HG03520 (cell line): ENCODE measurements at regions not wholly inside any gene's neighbourhood (a gene's known extent, or its start where the extent isn't known, plus 50 kb on each side); places are given as distances from the start of the nearest gene placed in this dataset.

Experiments used
- ATAC-seq: cut with Tn5 transposase; IDR thresholded peaks from one replicate; pipeline ENCODE4 v1.9.1; 2021; ENCODE audit warnings: mild to moderate bottlenecking, moderate library complexity; ENCODE audit not compliant: unreplicated experiment

- no peak for ATAC-seq
These were observed 73.9 kb upstream of the HK2 start for GRCh38 chr2:74759986-74760385.

- no peak for ATAC-seq
These were observed 72.9 kb upstream of the HK2 start for GRCh38 chr2:74760875-74761630.

- ATAC-seq: no peak
These were observed 71.1 kb upstream of the HK2 start for GRCh38 chr2:74762789-74763188.

- ATAC-seq: no peak
These were observed 69.9 kb upstream of the HK2 start for GRCh38 chr2:74763962-74764428.

- no peak for ATAC-seq
These were observed 69.3 kb upstream of the HK2 start for GRCh38 chr2:74764429-74765272.

- no peak for ATAC-seq
These were observed 67.1 kb upstream of the HK2 start for GRCh38 chr2:74766780-74767179.

- no peak for ATAC-seq
These were observed 66.3 kb upstream of the HK2 start for GRCh38 chr2:74767618-74768017.

- ATAC-seq: no peak
These were observed 65.5 kb upstream of the HK2 start for GRCh38 chr2:74768401-74768914.

GRCh38 chr2:74772046-74772445, 61.9 kb upstream of the HK2 start:
- no peak for ATAC-seq

- ATAC-seq: peak; percentile 68
These were observed 56.6 kb upstream of the HK2 start for GRCh38 chr2:74777161-74777900.

- ATAC-seq: no peak
These were observed 55.3 kb upstream of the HK2 start for GRCh38 chr2:74778381-74779264.

- no peak for ATAC-seq
These were observed 54.7 kb upstream of the HK2 start for GRCh38 chr2:74779265-74779558.

- ATAC-seq: no peak
These were observed 54.3 kb upstream of the HK2 start for GRCh38 chr2:74779587-74780135.
